Gastrocnemius medialis (tissue), 4 donors: ENCODE measurements at regions not wholly inside any gene's neighbourhood (a gene's known extent, or its start where the extent isn't known, plus 50 kb on each side); places are given as distances from the start of the nearest gene placed in this dataset.

Experiments
- ATAC-seq, 2 donors: fragments of 150-250 bp; one replicate each; pipeline ENCODE4 v1.9.1; 2016
- DNase-seq, 2 donors: peaks; one replicate each; pipeline ENCODE4 v3.0.0-alpha.2; 2019
- H3K27ac ChIP-seq, 4 donors: fragments of 200-600 bp; sonication (generic); 1 replicate in 1 of 4; 2 replicates in 3 of 4; pipeline ENCODE4 v1.5.1; 2016 to 2018; ENCODE audit warnings: mild to moderate bottlenecking in 2 of 4, moderate library complexity in 1 of 4
- H3K27me3 ChIP-seq, 3 donors: fragments of 200-600 bp; sonication (generic) in 2 of 3; 1 replicate in 1 of 3; 2 replicates in 2 of 3; pipeline versions ENCODE4 v1.5.1 to v1.6.0; 2016 to 2019; ENCODE audit warnings: mild to moderate bottlenecking in 1 of 3, moderate library complexity in 1 of 3
- H3K36me3 ChIP-seq, 2 donors: fragments of 200-600 bp; sonication (generic) in 1 of 2; one replicate each; pipeline ENCODE4 v1.5.1; 2017 to 2018
- H3K4me1 ChIP-seq, 2 donors: fragments of 200-600 bp; sonication (generic) in 1 of 2; one replicate each; pipeline ENCODE4 v1.5.1; 2016 to 2017; ENCODE audit warnings: mild to moderate bottlenecking in 2 of 2
- H3K4me3 ChIP-seq, 4 donors: fragments of 200-600 bp; sonication (generic) in 3 of 4; 1 replicate in 1 of 4; 2 replicates in 3 of 4; pipeline ENCODE4 v1.5.1; 2016 to 2019; ENCODE audit warnings: mild to moderate bottlenecking in 2 of 4
- H3K9me3 ChIP-seq, 3 donors: fragments of 200-600 bp; sonication (generic) in 2 of 3; 1 replicate in 1 of 3; 2 replicates in 2 of 3; pipeline ENCODE4 v1.5.1; 2016 to 2019
- POLR2A ChIP-seq, 2 donors: fragments of 450-650 bp; IDR thresholded peaks; one replicate each; pipeline ENCODE4 v1.6.1; 2017; ENCODE audit warnings: antibody characterized with exemption in 2 of 2, mild to moderate bottlenecking in 2 of 2, moderate library complexity in 2 of 2
- in situ Hi-C, 4 donors: fragments of 200-750 bp; cut with MboI; loops; one replicate each; pipeline versions ENCODE4 v1.15.0 to v1.8.0; 2017; ENCODE audit warnings: low sequenced_read_pairs in 4 of 4
- intact Hi-C: fragments of 100-400 bp; cut with DNase I; formaldehyde crosslinking; loops from one replicate; pipeline ENCODE4 v1.15.1; 2023; ENCODE audit warnings: low total_unique reads
- TF ChIP-seq, protein P1 (sequence below), 5 experiments: fragments of 450-650 bp in 3 of 5; fragments of 200-600 bp in 2 of 5; sonication (generic) in 2 of 5; IDR thresholded peaks in 4 of 5; conservative IDR thresholded peaks in 1 of 5; 1 replicate in 4 of 5; 2 replicates in 1 of 5; pipeline ENCODE4 v1.5.1; 2016 to 2019; ENCODE audit warnings: antibody characterized with exemption in 5 of 5, mild to moderate bottlenecking in 3 of 5, moderate library complexity in 3 of 5

DNA sequence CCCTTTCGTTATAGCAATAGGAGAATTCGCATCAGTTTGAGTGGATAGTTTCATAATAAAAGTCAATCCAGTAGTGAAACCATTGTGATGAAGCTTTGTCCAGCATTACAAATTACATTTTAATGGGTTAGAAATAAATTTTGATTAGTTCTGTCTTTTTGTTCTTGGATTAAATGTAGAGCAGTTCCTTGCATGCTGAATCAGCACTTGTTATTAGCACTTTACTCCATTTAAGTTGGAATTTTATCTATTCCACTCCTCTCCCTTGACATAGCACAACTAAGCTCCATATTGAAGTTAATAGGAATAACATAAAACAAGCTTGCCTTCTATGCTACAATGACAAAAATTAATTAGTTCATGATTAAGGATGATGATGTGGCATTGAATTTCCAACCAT is 624.1 kb downstream of the CCDC85A start:
- DNase-seq (no peak), ATAC-seq (no peak)
- Histone ChIP-seq H3K27ac (no peak overlapping the region), H3K27me3 (no peaks in the 10 kb centered on the region), H3K4me3 (no peak overlapping the region), H3K36me3 (no peaks in the 10 kb centered on the region), H3K4me1 (no peaks in the 10 kb centered on the region), H3K9me3 (no peaks in the 10 kb centered on the region)
- in situ Hi-C loops: no loop called here
- intact Hi-C loops: no loop called here
- TF ChIP-seq POLR2A (IDR thresholded peaks at IDR 0.05): no peak
- TF ChIP-seq, protein P1, sequence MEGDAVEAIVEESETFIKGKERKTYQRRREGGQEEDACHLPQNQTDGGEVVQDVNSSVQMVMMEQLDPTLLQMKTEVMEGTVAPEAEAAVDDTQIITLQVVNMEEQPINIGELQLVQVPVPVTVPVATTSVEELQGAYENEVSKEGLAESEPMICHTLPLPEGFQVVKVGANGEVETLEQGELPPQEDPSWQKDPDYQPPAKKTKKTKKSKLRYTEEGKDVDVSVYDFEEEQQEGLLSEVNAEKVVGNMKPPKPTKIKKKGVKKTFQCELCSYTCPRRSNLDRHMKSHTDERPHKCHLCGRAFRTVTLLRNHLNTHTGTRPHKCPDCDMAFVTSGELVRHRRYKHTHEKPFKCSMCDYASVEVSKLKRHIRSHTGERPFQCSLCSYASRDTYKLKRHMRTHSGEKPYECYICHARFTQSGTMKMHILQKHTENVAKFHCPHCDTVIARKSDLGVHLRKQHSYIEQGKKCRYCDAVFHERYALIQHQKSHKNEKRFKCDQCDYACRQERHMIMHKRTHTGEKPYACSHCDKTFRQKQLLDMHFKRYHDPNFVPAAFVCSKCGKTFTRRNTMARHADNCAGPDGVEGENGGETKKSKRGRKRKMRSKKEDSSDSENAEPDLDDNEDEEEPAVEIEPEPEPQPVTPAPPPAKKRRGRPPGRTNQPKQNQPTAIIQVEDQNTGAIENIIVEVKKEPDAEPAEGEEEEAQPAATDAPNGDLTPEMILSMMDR (IDR thresholded peaks at IDR 0.05 in 4 of 5, conservative IDR thresholded peaks at IDR 0.05 in 1 of 5): no peak

- Histone ChIP-seq H3K4me3 (no peak overlapping the region), H3K4me1 (no peaks in the 10 kb centered on the region), H3K36me3 (no peaks in the 10 kb centered on the region), H3K9me3 (no peaks in the 10 kb centered on the region), H3K27ac (no peak overlapping the region), H3K27me3 (no peaks in the 10 kb centered on the region)
- TF ChIP-seq, protein P1 (IDR thresholded peaks at IDR 0.05 in 4 of 5, conservative IDR thresholded peaks at IDR 0.05 in 1 of 5): no peak
- TF ChIP-seq POLR2A (IDR thresholded peaks at IDR 0.05): no peak
- ATAC-seq: no peak
- no peak for DNase-seq
- in situ Hi-C loops: no loop called here
- intact Hi-C loops: no loop called here
Observed at GRCh38 chr2:56811401-56811800, 627.6 kb downstream of the CCDC85A start.

GRCh38 chr2:56812432-56812831 is 628.6 kb downstream of the CCDC85A start:
- H3K27me3 ChIP-seq: no peaks in the 10 kb centered on the region
- no peaks in the 10 kb centered on the region for H3K4me1 ChIP-seq
- no peaks in the 10 kb centered on the region for H3K36me3 ChIP-seq
- DNase-seq (no peak), ATAC-seq (no peak)
- H3K27ac ChIP-seq: no peak overlapping the region
- H3K4me3 ChIP-seq: no peak overlapping the region
- in situ Hi-C loops (no loop called here), intact Hi-C loops (no loop called here)
- TF ChIP-seq POLR2A (IDR thresholded peaks at IDR 0.05): no peak
- TF ChIP-seq, protein P1 (IDR thresholded peaks at IDR 0.05 in 4 of 5, conservative IDR thresholded peaks at IDR 0.05 in 1 of 5): no peak
- no peaks in the 10 kb centered on the region for H3K9me3 ChIP-seq

- DNase-seq (no peak), ATAC-seq (no peak)
- Histone ChIP-seq H3K27me3 (no peaks in the 10 kb centered on the region), H3K36me3 (no peaks in the 10 kb centered on the region), H3K27ac (no peak overlapping the region), H3K4me1 (no peaks in the 10 kb centered on the region), H3K9me3 (no peaks in the 10 kb centered on the region), H3K4me3 (no peak overlapping the region)
- no peak for TF ChIP-seq POLR2A (IDR thresholded peaks at IDR 0.05)
- TF ChIP-seq, protein P1 (IDR thresholded peaks at IDR 0.05 in 4 of 5, conservative IDR thresholded peaks at IDR 0.05 in 1 of 5): no peak
- in situ Hi-C loops (no loop called here), intact Hi-C loops (no loop called here)
Observed at GRCh38 chr2:56813490-56813889, 629.7 kb downstream of the CCDC85A start.

GRCh38 chr2:56816666-56817065 is 632.9 kb downstream of the CCDC85A start:
- in situ Hi-C loops: no loop called here
- no peaks in the 10 kb centered on the region for H3K36me3 ChIP-seq
- no peak overlapping the region for H3K4me3 ChIP-seq
- no peak overlapping the region for H3K27ac ChIP-seq
- no peaks in the 10 kb centered on the region for H3K4me1 ChIP-seq
- DNase-seq (no peak), ATAC-seq (no peak)
- TF ChIP-seq, protein P1 (IDR thresholded peaks at IDR 0.05 in 4 of 5, conservative IDR thresholded peaks at IDR 0.05 in 1 of 5): no peak
- TF ChIP-seq POLR2A (IDR thresholded peaks at IDR 0.05): no peak
- intact Hi-C loops: no loop called here
- H3K9me3 ChIP-seq: no peaks in the 10 kb centered on the region
- no peaks in the 10 kb centered on the region for H3K27me3 ChIP-seq
